ENCODE measurements at regions not wholly inside any gene's neighbourhood (a gene's known extent, or its start where the extent isn't known, plus 50 kb on each side); places are given as distances from the start of the nearest gene placed in this dataset.

GRCh38 chr3:59266551-59266950 is 216.7 kb upstream of the CFAP20DC start:
- TF ChIP-seq POLR2A (IDR thresholded peaks at IDR 0.05; ENCODE audit: low read depth, low read length), result no peak
- TF ChIP-seq POLR2AphosphoS5 (IDR thresholded peaks at IDR 0.05; ENCODE audit: low read depth, low read length), result no peak

All from GM12892 (cell line).